Natural killer cell (primary cell): ENCODE measurements at regions not wholly inside any gene's neighbourhood (a gene's known extent, or its start where the extent isn't known, plus 50 kb on each side); places are given as distances from the start of the nearest gene placed in this dataset.

Experiments
- ATAC-seq, 3 donors: fragments of 150-1000 bp in 2 of 3; fragments of 200-7000 bp in 1 of 3; cut with Tn5 transposase; 1 replicate in 1 of 3; 2 replicates in 2 of 3; pipeline ENCODE4 v1.10.0; 2021; ENCODE audit warnings: mild to moderate bottlenecking in 2 of 3, moderate library complexity in 2 of 3
- DNase-seq, 2 donors: peaks; one replicate each; pipeline versions ENCODE4 v3.0.0 to v3.0.0-alpha.2; 2013 to 2021; ENCODE audit warnings: mixed read lengths in 1 of 2
- H3K27ac ChIP-seq: one replicate; pipeline ENCODE4 v1.5.1; 2013; ENCODE audit warnings: mild to moderate bottlenecking, low read length
- H3K27me3 ChIP-seq: one replicate; pipeline ENCODE4 v1.6.1; 2013; ENCODE audit warnings: low read length; ENCODE audit not compliant: control insufficient read depth, insufficient read depth
- H3K36me3 ChIP-seq: one replicate; pipeline ENCODE4 v1.6.1; 2013; ENCODE audit warnings: low read length; ENCODE audit not compliant: control insufficient read depth, insufficient read depth
- H3K4me1 ChIP-seq: one replicate; pipeline ENCODE4 v1.6.1; 2013; ENCODE audit warnings: low read length; ENCODE audit not compliant: control insufficient read depth, insufficient read depth
- H3K4me3 ChIP-seq: one replicate; pipeline ENCODE4 v1.5.1; 2013; ENCODE audit warnings: low read length
- H3K9me3 ChIP-seq: one replicate; pipeline ENCODE4 v1.6.1; 2013; ENCODE audit warnings: low read length; ENCODE audit not compliant: control insufficient read depth, insufficient read depth
- H3K27ac Mint-ChIP-seq, 2 donors: one replicate each; pipeline ENCODE4 v1.8.0; 2022; ENCODE audit warnings: mild to moderate bottlenecking in 2 of 2, mixed read lengths in 2 of 2, moderate library complexity in 1 of 2
- H3K27me3 Mint-ChIP-seq, 2 donors: one replicate each; pipeline ENCODE4 v1.8.0; 2022; ENCODE audit warnings: low read depth in 2 of 2, mixed read lengths in 2 of 2
- H3K36me3 Mint-ChIP-seq: one replicate; pipeline ENCODE4 v1.8.0; 2022; ENCODE audit warnings: mixed read lengths
- H3K4me1 Mint-ChIP-seq, 2 donors: one replicate each; pipeline ENCODE4 v1.8.0; 2022; ENCODE audit warnings: mixed read lengths in 2 of 2
- H3K4me3 Mint-ChIP-seq: one replicate; pipeline ENCODE4 v1.8.0; 2022; ENCODE audit warnings: mild to moderate bottlenecking, moderate library complexity, mixed read lengths
- H3K9me3 Mint-ChIP-seq, 2 donors: one replicate each; pipeline ENCODE4 v1.8.0; 2022; ENCODE audit warnings: mixed read lengths in 2 of 2
- WGBS: methylation state at CpG from one replicate; pipeline ENCODE4 v1.1.7; 2013; ENCODE audit warnings: missing lambda C conversion rate; ENCODE audit not compliant: insufficient coverage; 5-methylcytosine and 5-hydroxymethylcytosine counted together
- intact Hi-C: fragments of 100-400 bp; cut with micrococcal nuclease; formaldehyde crosslinking; loops from one replicate; pipeline ENCODE4 v1.14.2; 2022
- TF ChIP-seq, protein P1 (sequence below): fragments of 200-600 bp; IDR thresholded peaks from one replicate; pipeline ENCODE4 v1.8.0; 2022; ENCODE audit warnings: antibody characterized with exemption

- Mint-ChIP-seq H3K27me3 (no peaks in the 10 kb centered on the region), H3K27ac (no peak overlapping the region), H3K4me1 (no peaks in the 10 kb centered on the region), H3K9me3 (peaks cover 4 to 12% of the 10 kb centered on the region in 2 donors), H3K36me3 (peaks cover 9% of the 10 kb centered on the region), H3K4me3 (no peak overlapping the region)
- H3K4me3 ChIP-seq: no peak overlapping the region
- TF ChIP-seq, protein P1, sequence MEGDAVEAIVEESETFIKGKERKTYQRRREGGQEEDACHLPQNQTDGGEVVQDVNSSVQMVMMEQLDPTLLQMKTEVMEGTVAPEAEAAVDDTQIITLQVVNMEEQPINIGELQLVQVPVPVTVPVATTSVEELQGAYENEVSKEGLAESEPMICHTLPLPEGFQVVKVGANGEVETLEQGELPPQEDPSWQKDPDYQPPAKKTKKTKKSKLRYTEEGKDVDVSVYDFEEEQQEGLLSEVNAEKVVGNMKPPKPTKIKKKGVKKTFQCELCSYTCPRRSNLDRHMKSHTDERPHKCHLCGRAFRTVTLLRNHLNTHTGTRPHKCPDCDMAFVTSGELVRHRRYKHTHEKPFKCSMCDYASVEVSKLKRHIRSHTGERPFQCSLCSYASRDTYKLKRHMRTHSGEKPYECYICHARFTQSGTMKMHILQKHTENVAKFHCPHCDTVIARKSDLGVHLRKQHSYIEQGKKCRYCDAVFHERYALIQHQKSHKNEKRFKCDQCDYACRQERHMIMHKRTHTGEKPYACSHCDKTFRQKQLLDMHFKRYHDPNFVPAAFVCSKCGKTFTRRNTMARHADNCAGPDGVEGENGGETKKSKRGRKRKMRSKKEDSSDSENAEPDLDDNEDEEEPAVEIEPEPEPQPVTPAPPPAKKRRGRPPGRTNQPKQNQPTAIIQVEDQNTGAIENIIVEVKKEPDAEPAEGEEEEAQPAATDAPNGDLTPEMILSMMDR: no peak
- H3K27me3 ChIP-seq: no peaks in the 10 kb centered on the region
- peaks cover 3% of the 10 kb centered on the region for H3K9me3 ChIP-seq
- no peaks in the 10 kb centered on the region for H3K36me3 ChIP-seq
- WGBS: no CpG with 5 or more reads among the region's 3 CpGs
- H3K4me1 ChIP-seq: no peaks in the 10 kb centered on the region
- DNase-seq: no peak
- no peak for ATAC-seq
- H3K27ac ChIP-seq: no peak overlapping the region
- intact Hi-C loops: no loop called here
Measured at GRCh38 chr13:70634893-70635292, 526.6 kb upstream of the KLHL1 start.

- Mint-ChIP-seq H3K9me3 (peaks cover 2 to 6% of the 10 kb centered on the region in 2 donors), H3K4me1 (no peaks in the 10 kb centered on the region), H3K27ac (no peak overlapping the region), H3K36me3 (no peaks in the 10 kb centered on the region), H3K27me3 (no peaks in the 10 kb centered on the region), H3K4me3 (no peak overlapping the region)
- TF ChIP-seq, protein P1: no peak
- Histone ChIP-seq H3K27me3 (no peaks in the 10 kb centered on the region), H3K36me3 (no peaks in the 10 kb centered on the region), H3K27ac (no peak overlapping the region), H3K4me3 (no peak overlapping the region), H3K9me3 (no peaks in the 10 kb centered on the region), H3K4me1 (no peaks in the 10 kb centered on the region)
- WGBS: 81% methylated on average over 2 of the region's 2 CpGs
- DNase-seq (no peak), ATAC-seq (no peak)
- intact Hi-C loops: no loop called here
Measured at GRCh38 chr13:70630247-70630646, 522.0 kb upstream of the KLHL1 start.

DNA sequence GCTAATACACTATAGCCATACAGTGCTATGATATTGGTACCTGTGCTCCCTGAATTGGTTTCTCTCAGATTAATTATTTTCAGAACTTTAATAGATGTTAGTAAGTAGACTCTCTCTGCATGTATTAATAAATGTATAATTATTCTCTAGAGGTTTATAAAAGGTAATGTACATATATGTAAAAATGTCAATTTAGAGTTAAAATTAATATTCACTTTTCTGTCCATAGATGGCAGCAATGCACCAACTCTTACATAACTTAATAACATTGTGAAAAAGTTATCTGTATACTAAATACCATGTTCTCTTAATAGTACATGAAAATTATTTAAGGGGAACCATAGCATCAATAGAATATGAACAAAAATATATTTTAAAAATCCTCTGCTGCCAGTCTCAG, 515.0 kb upstream of the KLHL1 start:
- Mint-ChIP-seq H3K27ac (no peak overlapping the region), H3K4me3 (no peak overlapping the region), H3K4me1 (no peaks in the 10 kb centered on the region), H3K9me3 (peaks cover 2 to 4% of the 10 kb centered on the region in 2 donors), H3K27me3 (no peaks in the 10 kb centered on the region), H3K36me3 (no peaks in the 10 kb centered on the region)
- Histone ChIP-seq H3K27ac (no peak overlapping the region), H3K9me3 (no peaks in the 10 kb centered on the region), H3K27me3 (no peaks in the 10 kb centered on the region), H3K36me3 (no peaks in the 10 kb centered on the region), H3K4me3 (no peak overlapping the region), H3K4me1 (no peaks in the 10 kb centered on the region)
- no peak for DNase-seq
- TF ChIP-seq, protein P1: no peak
- intact Hi-C loops: no loop called here
- no peak for ATAC-seq

DNA sequence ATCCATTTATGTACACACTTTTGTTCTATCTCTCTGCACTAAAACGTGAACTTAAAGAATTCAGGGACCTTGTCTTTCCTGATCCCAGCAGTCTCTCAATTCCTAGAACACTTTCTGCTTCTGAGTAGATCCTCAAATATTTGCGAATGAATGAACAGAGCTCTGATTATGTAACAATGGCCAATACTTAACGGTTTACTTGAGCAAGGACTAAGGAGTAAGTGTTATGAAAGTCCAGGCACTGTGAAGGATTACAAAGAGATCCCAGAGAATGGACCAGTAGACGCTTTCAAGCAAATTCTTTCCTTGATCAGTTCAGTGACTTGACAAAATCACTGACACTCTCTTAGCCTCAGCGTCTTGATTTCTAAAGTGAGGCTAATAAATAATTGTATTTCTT, 514.5 kb upstream of the KLHL1 start:
- Histone ChIP-seq H3K9me3 (no peaks in the 10 kb centered on the region), H3K27me3 (no peaks in the 10 kb centered on the region), H3K36me3 (no peaks in the 10 kb centered on the region), H3K27ac (no peak overlapping the region), H3K4me3 (no peak overlapping the region), H3K4me1 (no peaks in the 10 kb centered on the region)
- intact Hi-C loops: no loop called here
- no peak overlapping the region for H3K27ac Mint-ChIP-seq
- 63% methylated on average over 4 of the region's 5 CpGs for WGBS
- H3K36me3 Mint-ChIP-seq: no peaks in the 10 kb centered on the region
- H3K27me3 Mint-ChIP-seq: no peaks in the 10 kb centered on the region
- no peak for DNase-seq
- H3K4me1 Mint-ChIP-seq: no peaks in the 10 kb centered on the region
- ATAC-seq: no peak
- peaks cover 4 to 5% of the 10 kb centered on the region in 2 donors for H3K9me3 Mint-ChIP-seq
- TF ChIP-seq, protein P1: no peak
- no peak overlapping the region for H3K4me3 Mint-ChIP-seq
